ENCODE measurements at regions not wholly inside any gene's neighbourhood (a gene's known extent, or its start where the extent isn't known, plus 50 kb on each side); places are given as distances from the start of the nearest gene placed in this dataset.

DNA sequence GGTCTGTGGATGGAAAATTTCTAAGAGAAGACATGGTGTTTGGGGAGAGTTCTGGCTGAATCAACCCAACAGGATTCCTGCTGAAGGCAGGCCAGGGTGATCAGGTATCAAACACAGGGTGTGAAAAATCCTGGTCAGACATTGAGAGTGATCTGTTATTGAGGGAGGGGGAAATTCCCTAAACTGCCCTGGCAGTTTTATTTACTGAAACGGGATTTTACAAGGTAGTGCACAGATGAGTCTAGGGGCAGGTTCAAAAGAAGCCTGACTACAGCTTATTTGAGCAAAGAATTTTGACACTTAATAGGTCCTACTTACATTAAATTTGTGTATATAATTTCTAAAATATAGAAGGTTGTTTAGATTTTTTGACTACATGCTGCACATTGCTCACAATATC lies 569.4 kb upstream of the RGS18 start:
- no peak for TF ChIP-seq SP1 (IDR thresholded peaks at IDR 0.05)
- no peak for TF ChIP-seq FOXK2 (IDR thresholded peaks at IDR 0.05)
- TF ChIP-seq ARNT (IDR thresholded peaks at IDR 0.05): no peak
- no peak for TF ChIP-seq FOXA1 (IDR thresholded peaks at IDR 0.05)
- no peak for TF ChIP-seq ZNF384 (IDR thresholded peaks at IDR 0.05)
- TF ChIP-seq BHLHE40 (IDR thresholded peaks at IDR 0.05; ENCODE audit: borderline replicate concordance): no peak
- TF ChIP-seq CTBP1 (IDR thresholded peaks at IDR 0.05; ENCODE audit: borderline replicate concordance): no peak
- no peak for TF ChIP-seq FOXM1 (IDR thresholded peaks at IDR 0.05; ENCODE audit: borderline replicate concordance)
- TF ChIP-seq, protein P1, sequence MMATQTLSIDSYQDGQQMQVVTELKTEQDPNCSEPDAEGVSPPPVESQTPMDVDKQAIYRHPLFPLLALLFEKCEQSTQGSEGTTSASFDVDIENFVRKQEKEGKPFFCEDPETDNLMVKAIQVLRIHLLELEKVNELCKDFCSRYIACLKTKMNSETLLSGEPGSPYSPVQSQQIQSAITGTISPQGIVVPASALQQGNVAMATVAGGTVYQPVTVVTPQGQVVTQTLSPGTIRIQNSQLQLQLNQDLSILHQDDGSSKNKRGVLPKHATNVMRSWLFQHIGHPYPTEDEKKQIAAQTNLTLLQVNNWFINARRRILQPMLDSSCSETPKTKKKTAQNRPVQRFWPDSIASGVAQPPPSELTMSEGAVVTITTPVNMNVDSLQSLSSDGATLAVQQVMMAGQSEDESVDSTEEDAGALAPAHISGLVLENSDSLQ (IDR thresholded peaks at IDR 0.05): no peak
- TF ChIP-seq NFRKB (IDR thresholded peaks at IDR 0.05): no peak
- TF ChIP-seq ELF4 (IDR thresholded peaks at IDR 0.05): no peak
- no peak for TF ChIP-seq TARDBP (IDR thresholded peaks at IDR 0.05)
